ENCODE measurements at regions not wholly inside any gene's neighbourhood (a gene's known extent, or its start where the extent isn't known, plus 50 kb on each side); places are given as distances from the start of the nearest gene placed in this dataset.

GRCh38 chr4:66837279-66837922 is 707.9 kb downstream of the CENPC start:
- TF ChIP-seq CTCF (IDR thresholded peaks at IDR 0.05 in 8 of 11, conservative IDR thresholded peaks at IDR 0.05 in 3 of 11) (no peak), POLR2A (IDR thresholded peaks at IDR 0.05) (no peak)
